ENCODE measurements at regions not wholly inside any gene's neighbourhood (a gene's known extent, or its start where the extent isn't known, plus 50 kb on each side); places are given as distances from the start of the nearest gene placed in this dataset.

DNA sequence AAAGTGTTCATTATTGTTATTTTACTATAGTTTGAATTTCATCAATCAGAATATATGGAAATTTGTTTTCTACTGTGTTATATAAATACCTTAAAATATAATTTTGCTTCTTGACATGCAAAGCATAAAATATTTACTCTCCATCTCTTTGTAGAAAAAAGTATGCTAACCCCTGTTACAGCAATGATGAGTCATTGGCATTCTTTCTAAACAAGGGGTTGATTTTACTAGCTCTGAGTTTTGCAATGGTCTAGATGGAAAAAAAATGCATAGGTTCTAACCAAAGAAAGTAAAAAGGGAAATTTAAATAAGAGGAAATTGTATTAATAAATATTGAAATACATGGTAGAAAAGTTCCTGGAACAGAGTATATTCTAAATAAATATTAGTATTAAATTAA lies 990.2 kb upstream of the ATXN7L3B start:
- TF ChIP-seq EP300 (IDR thresholded peaks at IDR 0.05; ENCODE audit: borderline replicate concordance) (no peak), RAD21 (IDR thresholded peaks at IDR 0.05; ENCODE audit: low read depth) (no peak), TEAD4 (IDR thresholded peaks at IDR 0.05) (no peak), FOXM1 (IDR thresholded peaks at IDR 0.05; ENCODE audit: borderline replicate concordance, low read depth) (no peak), TCF12 (IDR thresholded peaks at IDR 0.05; ENCODE audit: low read depth) (no peak), TAF1 (IDR thresholded peaks at IDR 0.05; ENCODE audit: low read depth) (no peak), CEBPB (IDR thresholded peaks at IDR 0.05) (no peak), CREB1 (IDR thresholded peaks at IDR 0.05; ENCODE audit: low read depth) (no peak), YY1 (IDR thresholded peaks at IDR 0.05; ENCODE audit: low read depth) (no peak)
- TF ChIP-seq, protein P1, sequence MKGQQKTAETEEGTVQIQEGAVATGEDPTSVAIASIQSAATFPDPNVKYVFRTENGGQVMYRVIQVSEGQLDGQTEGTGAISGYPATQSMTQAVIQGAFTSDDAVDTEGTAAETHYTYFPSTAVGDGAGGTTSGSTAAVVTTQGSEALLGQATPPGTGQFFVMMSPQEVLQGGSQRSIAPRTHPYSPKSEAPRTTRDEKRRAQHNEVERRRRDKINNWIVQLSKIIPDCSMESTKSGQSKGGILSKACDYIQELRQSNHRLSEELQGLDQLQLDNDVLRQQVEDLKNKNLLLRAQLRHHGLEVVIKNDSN (IDR thresholded peaks at IDR 0.05) = no peak
- TF ChIP-seq, protein P2, sequence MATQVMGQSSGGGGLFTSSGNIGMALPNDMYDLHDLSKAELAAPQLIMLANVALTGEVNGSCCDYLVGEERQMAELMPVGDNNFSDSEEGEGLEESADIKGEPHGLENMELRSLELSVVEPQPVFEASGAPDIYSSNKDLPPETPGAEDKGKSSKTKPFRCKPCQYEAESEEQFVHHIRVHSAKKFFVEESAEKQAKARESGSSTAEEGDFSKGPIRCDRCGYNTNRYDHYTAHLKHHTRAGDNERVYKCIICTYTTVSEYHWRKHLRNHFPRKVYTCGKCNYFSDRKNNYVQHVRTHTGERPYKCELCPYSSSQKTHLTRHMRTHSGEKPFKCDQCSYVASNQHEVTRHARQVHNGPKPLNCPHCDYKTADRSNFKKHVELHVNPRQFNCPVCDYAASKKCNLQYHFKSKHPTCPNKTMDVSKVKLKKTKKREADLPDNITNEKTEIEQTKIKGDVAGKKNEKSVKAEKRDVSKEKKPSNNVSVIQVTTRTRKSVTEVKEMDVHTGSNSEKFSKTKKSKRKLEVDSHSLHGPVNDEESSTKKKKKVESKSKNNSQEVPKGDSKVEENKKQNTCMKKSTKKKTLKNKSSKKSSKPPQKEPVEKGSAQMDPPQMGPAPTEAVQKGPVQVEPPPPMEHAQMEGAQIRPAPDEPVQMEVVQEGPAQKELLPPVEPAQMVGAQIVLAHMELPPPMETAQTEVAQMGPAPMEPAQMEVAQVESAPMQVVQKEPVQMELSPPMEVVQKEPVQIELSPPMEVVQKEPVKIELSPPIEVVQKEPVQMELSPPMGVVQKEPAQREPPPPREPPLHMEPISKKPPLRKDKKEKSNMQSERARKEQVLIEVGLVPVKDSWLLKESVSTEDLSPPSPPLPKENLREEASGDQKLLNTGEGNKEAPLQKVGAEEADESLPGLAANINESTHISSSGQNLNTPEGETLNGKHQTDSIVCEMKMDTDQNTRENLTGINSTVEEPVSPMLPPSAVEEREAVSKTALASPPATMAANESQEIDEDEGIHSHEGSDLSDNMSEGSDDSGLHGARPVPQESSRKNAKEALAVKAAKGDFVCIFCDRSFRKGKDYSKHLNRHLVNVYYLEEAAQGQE (IDR thresholded peaks at IDR 0.05; ENCODE audit: low read depth) = no peak

DNA sequence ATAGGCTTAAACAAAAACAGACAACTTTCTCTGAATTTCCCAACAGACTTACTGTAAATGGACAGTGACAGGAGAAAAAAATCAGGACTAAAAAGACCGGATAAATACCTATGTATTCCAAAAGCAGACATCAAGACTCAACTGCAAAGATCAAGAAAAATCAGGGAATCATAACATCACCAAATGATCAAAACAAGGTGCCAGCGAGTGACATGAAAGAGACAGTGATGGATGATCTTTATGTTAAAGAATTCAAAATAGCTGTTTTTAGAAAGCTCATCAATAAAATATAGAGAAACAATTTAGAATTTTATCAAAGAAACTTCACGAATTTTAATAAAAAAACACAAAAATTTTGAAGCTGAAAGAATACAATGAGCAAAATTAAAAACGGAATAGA lies 952.5 kb upstream of the ATXN7L3B start:
- TF ChIP-seq CEBPB (IDR thresholded peaks at IDR 0.05) = no peak
- no peak for TF ChIP-seq EGR1 (IDR thresholded peaks at IDR 0.05)
- TF ChIP-seq, protein P3, sequence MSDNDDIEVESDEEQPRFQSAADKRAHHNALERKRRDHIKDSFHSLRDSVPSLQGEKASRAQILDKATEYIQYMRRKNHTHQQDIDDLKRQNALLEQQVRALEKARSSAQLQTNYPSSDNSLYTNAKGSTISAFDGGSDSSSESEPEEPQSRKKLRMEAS (IDR thresholded peaks at IDR 0.05) = no peak
- TF ChIP-seq RAD21 (IDR thresholded peaks at IDR 0.05; ENCODE audit: low read depth) = no peak
- TF ChIP-seq EP300 (IDR thresholded peaks at IDR 0.05; ENCODE audit: borderline replicate concordance) = no peak
- TF ChIP-seq TEAD4 (IDR thresholded peaks at IDR 0.05) = no peak
- no peak for TF ChIP-seq FOXM1 (IDR thresholded peaks at IDR 0.05; ENCODE audit: borderline replicate concordance, low read depth)
- no peak for TF ChIP-seq TAF1 (IDR thresholded peaks at IDR 0.05; ENCODE audit: low read depth)
- TF ChIP-seq CREB1 (IDR thresholded peaks at IDR 0.05; ENCODE audit: low read depth) = no peak
- TF ChIP-seq YY1 (IDR thresholded peaks at IDR 0.05; ENCODE audit: low read depth) = no peak
- TF ChIP-seq, protein P1 (IDR thresholded peaks at IDR 0.05) = no peak
- no peak for TF ChIP-seq ZBTB7A (IDR thresholded peaks at IDR 0.05; ENCODE audit: low read depth)
- no peak for TF ChIP-seq NFIC (IDR thresholded peaks at IDR 0.05)
- TF ChIP-seq, protein P2 (IDR thresholded peaks at IDR 0.05; ENCODE audit: low read depth) = no peak
- no peak for TF ChIP-seq TCF12 (IDR thresholded peaks at IDR 0.05; ENCODE audit: low read depth)

DNA sequence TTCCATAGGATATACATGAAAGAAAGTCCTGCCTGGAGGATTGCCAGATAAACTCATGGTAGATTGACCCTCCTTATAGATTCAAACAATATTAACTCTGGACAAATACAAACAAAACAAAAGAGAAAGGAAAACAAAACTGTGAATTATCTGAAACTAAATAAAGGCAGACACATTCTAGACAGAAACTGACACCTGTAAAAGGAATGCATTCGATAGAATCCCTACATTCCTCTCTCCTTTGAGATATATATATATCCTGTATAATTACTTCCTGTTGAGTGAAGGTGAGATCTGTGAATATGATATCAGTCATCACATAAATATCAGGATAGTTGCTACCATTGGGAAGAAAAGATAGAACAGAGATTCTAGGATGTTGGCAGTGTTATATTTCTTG lies 948.4 kb upstream of the ATXN7L3B start:
- TF ChIP-seq EGR1 (IDR thresholded peaks at IDR 0.05) (no peak), CEBPB (IDR thresholded peaks at IDR 0.05) (no peak), RAD21 (IDR thresholded peaks at IDR 0.05; ENCODE audit: low read depth) (no peak), TAF1 (IDR thresholded peaks at IDR 0.05; ENCODE audit: low read depth) (no peak), ZBTB7A (IDR thresholded peaks at IDR 0.05; ENCODE audit: low read depth) (no peak), CREB1 (IDR thresholded peaks at IDR 0.05; ENCODE audit: low read depth) (no peak)
- TF ChIP-seq, protein P2 (IDR thresholded peaks at IDR 0.05; ENCODE audit: low read depth) = no peak
- TF ChIP-seq, protein P1 (IDR thresholded peaks at IDR 0.05) = no peak
- TF ChIP-seq, protein P3 (IDR thresholded peaks at IDR 0.05) = no peak

DNA sequence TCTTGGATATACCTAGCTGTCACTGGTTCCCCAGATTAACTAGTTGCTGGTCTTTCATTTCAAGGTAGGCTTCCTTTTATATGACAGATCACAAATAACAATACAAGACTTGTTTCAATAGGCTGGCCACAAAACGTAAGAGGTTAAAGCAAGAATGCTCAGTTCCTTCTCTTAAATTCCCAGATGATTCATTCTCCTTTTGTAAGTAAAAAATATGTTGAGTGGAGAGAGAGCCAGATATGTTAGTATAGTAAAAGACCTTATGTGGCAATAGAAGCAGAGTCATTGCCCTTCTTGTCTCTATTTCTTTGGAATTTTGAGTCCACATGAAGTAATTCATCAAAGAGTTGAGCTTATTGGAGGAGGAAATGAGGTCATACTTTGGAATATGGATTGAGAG lies 939.0 kb upstream of the ATXN7L3B start:
- TF ChIP-seq ZBTB7A (IDR thresholded peaks at IDR 0.05; ENCODE audit: low read depth) (no peak), EP300 (IDR thresholded peaks at IDR 0.05; ENCODE audit: borderline replicate concordance) (no peak), EGR1 (IDR thresholded peaks at IDR 0.05) (no peak), TCF12 (IDR thresholded peaks at IDR 0.05; ENCODE audit: low read depth) (no peak), NFIC (IDR thresholded peaks at IDR 0.05) (no peak), YY1 (IDR thresholded peaks at IDR 0.05; ENCODE audit: low read depth) (no peak), FOXM1 (IDR thresholded peaks at IDR 0.05; ENCODE audit: borderline replicate concordance, low read depth) (no peak), TEAD4 (IDR thresholded peaks at IDR 0.05) (no peak), CEBPB (IDR thresholded peaks at IDR 0.05) (no peak)
- TF ChIP-seq, protein P1 (IDR thresholded peaks at IDR 0.05) = no peak
- TF ChIP-seq, protein P2 (IDR thresholded peaks at IDR 0.05; ENCODE audit: low read depth) = no peak
- TF ChIP-seq, protein P3 (IDR thresholded peaks at IDR 0.05) = no peak

All from Ishikawa (cell line).